GM21381 (cell line): ENCODE measurements at regions not wholly inside any gene's neighbourhood (a gene's known extent, or its start where the extent isn't known, plus 50 kb on each side); places are given as distances from the start of the nearest gene placed in this dataset.
"Not testable (repeated sequence)": the region's sequence is repeated elsewhere in the genome, so short reads cannot be mapped to it uniquely, and the experiment has no call there.

Source experiments
- ATAC-seq: cut with Tn5 transposase; IDR thresholded peaks from one replicate; pipeline ENCODE4 v1.9.1; 2021; ENCODE audit warnings: mild to moderate bottlenecking, moderate library complexity; ENCODE audit not compliant: unreplicated experiment

DNA sequence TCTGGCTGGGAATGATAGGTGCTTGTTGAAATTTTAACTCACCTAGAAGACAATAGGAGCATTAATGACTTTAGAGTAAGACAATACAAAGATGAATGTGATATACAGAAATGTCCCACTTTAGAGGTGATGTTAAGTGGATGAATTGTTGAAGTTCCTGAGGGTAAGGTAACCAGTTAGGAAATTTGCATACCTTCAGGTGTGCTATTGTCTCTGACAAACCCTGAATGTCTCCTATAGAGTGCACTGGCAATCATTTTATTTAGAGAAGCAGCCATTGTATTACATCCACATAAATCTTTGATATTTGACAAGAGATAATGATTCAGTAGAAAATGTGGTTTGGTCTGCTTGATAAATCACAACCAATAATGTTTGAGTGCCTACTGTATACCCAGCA lies 228.5 kb downstream of the RNF144A start:
- ATAC-seq = no peak

DNA sequence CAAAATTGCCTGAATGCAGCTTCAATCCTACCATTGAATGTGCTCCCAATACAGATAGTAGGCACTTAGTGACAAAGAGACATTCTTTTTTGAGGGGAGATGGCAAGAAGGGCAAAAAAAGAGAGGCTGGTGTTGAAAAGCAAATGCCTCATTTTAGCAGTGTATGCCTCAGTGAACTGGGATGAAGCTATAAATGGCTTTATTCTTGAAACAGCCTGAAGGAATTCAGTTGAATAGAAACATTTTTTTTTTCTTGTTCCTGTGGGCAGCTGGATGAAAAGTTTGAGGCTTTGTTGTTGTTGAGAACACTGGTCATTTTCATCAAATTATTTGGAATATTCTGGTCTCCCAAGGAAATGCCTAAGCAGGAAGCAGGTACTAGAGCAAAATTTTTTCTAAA lies 228.9 kb downstream of the RNF144A start:
- ATAC-seq = no peak

DNA sequence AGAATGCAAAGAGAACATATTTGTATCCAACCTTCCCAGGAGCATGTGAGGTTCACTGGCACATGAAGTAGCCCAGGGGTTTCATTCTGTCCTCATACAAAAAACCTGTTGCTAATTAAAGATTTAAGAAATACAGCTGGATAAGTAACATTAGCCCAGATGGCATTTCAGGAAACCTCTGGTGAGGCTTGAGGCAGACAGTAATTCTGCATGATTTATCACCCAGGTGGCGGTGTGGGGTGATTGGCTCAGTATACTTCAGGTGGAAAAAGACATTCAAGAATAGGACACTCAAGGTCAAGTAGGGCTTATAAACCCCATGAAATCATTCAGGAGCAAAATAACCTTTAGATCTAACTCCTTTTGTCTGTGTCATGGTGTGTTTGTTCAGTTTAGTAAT lies 237.4 kb downstream of the RNF144A start:
- no peak for ATAC-seq

DNA sequence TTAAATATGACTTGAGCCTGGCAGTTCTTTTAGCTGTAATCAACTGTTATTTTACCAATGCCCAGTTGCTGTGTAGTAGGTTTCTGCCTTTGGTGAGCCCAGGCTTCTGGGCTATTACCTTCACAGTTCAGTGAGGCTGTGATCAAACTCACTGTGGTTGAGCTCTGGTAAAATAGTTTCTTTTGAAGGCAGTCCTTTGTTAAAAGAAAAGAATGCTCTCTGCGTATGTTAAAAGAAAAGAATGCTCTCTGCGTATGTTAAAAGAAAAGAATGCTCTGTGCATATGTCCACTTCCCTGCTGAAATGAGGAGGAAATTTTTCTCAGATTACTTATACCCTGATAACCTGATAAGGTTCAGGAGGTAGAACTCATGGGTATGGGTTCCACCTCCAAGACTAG lies 244.3 kb downstream of the RNF144A start:
- no peak for ATAC-seq

DNA sequence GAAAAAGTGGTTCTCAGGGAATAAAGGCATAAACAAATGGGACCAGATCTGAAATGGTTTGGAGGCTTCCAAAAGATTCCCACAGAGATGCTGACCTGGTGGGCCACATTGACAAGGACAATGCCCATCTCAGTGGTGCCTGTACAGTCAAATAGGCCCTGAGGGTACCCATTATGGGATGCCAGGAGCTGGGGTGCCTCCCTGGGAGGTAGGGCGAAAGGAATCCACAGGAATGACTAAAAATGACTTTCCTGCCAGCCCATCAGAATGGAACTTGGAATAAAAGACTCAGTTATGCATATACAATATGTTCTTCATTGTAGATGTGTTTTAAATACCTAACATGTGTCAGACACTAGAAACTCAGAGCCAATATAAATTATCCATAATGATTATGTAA lies 248.5 kb downstream of the RNF144A start:
- ATAC-seq = no peak

DNA sequence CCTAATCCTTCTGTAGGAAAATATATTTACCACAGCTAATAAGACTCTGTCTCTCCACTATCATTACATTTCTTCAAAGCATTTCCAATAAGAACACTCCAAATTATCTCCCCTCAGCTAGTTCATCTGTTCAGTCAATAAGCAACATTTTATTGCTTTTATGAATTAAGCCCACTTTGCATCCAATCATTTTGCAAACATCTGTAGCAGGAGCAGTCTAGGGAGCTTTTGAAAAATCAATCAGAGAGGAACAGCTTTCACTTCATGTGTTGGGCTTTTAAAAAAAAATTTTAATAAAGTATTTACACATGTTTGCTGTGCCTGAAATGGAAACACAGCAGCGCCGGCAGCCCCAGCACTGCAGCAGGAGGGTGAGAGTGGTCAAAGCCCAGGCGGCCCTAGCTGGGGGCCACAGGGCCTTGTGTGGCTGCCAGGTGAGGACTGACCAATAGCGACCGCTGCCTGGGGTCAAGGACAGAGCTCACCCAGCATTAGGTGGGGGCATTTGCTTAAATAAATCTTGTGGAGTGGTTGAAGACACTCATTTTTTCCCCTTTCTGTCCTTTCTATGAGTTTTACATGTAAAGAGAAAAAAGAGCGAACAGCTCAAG lies 250.7 kb downstream of the RNF144A start:
- no peak for ATAC-seq

DNA sequence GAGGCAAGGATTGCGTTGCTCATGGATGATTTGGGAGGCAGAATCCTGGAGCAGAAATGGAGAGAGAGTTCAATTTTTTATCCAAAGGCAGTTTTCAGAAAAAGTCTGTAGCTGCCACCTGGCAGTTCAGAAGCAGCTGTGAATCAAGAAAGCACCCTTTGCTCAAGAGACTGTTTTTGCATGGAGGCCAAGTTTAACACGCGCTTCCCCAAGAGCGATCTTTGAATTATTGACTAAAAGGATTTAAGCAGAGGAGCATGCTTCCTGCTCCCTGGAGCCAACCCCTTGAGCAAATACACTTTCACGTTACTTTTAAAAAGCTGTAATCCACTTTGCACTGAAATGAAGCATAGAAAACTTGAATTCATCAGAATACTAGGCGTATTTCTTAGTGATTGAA lies 252.4 kb downstream of the RNF144A start:
- ATAC-seq = no peak

DNA sequence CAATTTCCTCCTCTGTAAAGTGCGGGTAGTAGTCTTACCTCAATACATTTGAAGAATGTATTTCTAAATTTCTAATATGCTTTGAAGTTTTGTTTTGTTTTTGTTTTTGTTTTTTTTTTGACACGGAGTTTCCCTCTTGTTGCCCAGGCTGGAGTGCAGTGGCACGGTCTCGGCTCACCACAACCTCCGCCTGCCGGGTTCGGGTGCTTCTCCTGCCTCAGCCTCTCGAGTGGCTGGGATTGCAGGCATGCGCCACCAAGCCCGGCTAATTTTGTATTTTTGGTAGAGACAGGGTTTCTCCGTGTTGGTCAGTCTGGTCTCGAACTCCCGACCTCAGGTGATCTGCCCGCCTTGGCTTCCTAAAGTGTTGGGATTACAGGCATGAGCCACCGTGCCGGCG lies 261.8 kb downstream of the RNF144A start:
- ATAC-seq = not testable (repeated sequence)

DNA sequence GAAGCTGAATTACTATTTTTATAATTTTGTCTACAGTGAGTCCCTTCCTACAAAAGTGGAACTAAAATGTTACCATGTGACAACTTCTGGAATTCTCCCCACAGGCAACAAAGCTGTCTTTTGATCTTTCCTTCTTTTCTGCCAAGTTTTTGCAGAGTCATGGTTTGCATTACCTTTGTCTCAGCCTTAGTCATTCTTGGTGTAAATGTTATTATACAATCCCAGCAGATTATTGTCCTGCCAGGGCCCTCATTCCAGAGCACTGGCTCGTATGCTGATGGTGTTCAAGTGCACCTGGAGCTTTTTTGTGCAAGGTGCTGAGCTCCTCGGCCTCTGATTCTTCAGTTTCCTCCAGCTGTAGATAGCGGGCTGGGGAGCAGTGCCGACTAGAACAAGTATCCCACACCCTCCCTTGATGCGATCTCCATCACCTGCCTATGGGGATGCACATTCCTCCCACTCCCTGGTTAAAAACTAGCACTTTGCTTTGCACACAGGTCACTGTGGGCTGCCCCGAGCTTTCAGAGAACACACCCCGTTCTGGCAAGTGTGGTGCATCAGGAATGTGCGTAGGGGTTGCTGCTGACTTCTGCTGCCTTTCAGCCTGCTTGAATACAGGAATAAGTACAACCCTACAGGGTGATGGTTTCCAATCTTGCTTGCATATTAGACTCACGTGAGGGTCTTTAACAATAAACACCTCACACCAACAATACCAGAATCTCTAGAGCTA lies 263.6 kb downstream of the RNF144A start:
- ATAC-seq = no peak

DNA sequence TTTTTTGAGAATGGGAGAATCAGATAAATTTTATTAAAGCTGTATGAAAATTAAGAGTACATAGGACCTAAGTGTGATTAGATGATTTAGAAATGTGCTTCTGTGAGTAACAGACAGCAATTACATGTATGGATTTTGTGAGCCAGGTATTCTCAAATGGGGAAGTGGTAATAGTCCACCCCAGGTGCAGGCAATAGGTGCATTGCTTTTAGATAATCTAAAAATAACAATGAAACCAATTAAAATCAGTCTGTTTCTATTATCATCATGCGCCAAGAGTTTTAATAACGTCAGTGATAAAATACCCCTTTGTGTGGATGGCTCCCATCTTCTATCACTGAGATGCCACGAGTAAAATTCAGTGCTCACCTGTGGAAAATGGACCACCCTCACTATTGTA lies 265.3 kb downstream of the RNF144A start:
- no peak for ATAC-seq

DNA sequence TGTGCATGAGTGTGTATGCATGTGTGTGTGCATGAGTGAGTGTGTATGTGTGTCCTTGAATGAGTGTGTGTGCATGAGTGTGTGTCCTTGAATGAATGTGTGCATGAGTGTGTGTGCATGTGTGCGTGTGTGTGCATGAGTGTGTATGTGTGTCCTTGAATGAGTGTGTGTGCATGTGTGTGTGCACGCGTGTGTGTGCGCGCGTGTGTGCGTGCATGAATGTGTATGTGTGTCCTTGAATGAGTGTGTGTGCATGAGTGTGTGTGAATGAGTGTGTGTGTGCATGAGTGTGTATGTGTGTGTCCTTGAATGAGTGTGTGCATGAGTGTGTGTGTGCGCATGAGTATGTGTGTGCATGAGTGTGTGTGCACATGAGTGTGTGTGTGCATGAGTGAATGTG lies 271.9 kb downstream of the RNF144A start:
- ATAC-seq = no peak

DNA sequence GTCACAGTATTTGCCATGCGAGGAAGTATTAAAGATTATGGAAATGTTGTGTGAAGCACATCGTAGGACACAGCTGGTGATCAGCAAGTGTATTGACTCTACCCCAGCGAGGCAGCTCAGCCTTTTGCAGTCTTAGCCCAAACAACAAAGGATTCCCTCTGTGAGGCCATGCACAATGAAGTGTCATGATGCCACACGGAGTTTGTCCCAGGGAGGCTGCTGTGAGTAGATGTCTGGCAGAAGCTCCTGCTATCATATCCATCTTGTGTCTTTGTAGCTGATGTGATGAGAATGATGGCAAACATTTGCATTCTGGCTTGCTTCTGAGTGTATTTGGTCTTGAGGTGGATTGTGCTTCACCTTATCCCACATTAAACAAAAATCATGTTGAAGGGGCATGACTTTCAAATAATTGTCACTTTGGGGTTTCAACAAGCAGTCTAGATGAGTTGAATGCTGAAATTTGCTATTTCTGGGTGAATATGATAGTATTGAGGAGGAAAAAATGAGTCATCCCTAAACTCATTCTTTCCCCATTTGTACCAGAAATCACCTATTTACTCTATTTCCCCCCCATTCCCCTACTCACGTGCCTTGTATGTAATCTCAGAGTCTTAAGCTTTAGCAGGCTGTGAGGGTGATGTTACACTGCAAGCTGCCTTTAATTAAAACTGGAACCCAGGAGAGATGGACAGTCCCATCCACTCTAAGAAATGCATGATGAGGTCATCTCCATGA lies 273.5 kb downstream of the RNF144A start:
- ATAC-seq = no peak

DNA sequence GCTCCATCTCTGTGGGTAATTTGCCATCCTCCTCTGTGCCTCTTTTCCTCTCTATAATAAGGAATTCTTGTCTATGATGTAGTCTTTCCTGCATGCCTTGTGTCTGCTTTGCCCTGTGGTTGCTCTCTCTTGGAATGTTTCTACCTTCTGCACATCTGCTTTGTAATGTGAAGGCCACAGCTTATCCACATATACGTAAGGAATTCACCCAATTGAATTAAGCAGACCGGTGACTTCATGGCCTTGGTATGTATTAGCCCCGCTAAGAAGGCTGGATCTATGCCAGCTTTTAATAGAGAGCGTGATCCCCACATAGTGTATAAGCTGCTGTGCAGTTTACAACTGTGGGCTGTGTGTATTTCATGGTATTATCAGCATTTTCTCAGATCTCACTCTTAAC lies 274.7 kb downstream of the RNF144A start:
- ATAC-seq = no peak

DNA sequence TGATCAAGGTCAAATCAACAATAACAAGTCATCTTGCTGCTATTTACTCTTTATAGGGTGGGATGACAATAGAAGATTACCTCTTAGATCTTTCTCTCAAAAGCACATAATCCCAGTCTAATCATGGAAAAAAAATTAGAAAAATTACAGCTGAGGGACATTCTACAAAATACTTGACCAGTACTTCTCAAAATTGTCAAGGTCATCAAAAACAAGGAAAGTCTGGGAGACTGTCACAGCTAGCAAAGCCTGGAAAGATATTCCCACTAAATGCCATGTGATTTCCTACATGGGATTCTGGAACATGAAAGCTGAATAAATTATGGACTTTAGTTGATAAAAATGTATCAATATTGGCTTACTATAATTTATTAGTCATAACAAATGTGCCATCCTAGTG lies 276.2 kb downstream of the RNF144A start:
- no peak for ATAC-seq

DNA sequence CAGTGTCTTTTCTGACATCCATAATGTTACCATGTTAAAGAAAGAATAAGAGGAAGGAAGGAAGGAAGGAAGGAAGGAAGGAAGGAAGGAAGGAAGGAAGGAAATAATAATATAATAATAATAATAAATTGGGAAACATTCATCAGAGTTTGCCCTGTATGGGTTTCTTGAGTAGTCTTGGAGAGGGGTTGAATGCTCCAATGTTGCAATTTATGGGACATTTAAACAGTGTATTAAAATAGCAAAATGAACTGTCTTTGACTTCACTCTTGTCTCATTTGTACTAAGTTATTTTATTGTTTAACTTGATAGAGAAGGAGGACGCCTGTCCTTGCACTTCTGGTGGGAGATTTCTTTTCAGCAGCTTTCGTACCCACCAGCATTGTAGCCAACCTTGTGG lies 277.7 kb downstream of the RNF144A start:
- ATAC-seq = no peak

DNA sequence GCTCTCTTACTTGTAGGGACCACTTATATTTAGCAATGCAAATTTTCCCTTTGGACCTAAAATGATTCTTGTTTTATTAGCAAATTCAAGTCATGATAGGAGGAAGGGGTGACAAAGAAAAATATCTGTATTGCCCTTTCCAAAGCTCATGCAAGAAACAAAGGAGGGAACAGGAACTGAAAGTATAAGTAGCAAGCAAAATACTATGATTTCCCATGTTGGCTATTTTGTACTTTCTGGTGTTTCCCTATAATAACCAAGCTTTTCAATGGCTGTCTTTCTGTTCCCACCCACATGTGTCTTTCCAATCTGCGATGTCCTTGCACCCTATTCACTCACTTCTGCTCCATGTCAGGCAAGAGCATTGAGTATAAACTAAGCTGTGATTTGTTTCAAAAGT lies 279.7 kb downstream of the RNF144A start:
- no peak for ATAC-seq

DNA sequence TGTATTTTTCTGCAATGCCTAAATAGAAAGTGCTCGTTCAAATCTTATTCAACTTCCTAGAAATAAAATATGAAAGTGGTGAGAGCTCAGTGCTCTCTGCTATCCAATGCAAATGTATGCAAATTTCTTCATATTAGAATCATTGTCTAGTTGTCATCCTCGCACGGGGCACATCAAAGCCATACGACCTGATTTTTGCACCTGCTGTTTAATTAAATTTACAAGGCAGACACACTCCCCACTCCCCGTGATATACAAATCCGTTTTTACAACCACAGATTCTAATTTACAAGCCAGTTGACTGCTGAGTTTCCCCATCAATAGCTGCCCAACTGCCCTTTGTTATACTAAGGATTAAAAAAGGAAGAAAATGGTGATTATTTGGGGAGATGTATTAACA lies 284.6 kb downstream of the RNF144A start:
- ATAC-seq = no peak

DNA sequence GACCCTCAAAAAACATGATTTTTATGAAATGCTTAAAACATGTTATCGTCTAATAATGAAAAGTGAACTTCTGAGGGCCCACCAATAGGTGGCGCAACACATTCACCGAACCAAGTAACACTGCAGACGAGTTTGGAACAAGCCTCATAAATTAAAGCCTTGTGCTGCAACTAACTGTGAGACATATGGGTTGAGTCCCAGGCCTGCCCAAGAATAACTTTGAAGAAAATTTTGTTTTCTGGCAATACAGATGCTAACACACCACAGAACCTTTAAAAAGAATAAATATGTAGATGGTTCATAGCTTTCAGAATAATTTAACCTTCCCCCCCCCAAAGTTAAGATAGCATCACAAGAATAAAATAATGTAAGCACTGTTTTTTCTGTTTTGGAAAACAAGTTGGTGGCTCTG lies 285.9 kb downstream of the RNF144A start:
- peak; percentile 64 for ATAC-seq

DNA sequence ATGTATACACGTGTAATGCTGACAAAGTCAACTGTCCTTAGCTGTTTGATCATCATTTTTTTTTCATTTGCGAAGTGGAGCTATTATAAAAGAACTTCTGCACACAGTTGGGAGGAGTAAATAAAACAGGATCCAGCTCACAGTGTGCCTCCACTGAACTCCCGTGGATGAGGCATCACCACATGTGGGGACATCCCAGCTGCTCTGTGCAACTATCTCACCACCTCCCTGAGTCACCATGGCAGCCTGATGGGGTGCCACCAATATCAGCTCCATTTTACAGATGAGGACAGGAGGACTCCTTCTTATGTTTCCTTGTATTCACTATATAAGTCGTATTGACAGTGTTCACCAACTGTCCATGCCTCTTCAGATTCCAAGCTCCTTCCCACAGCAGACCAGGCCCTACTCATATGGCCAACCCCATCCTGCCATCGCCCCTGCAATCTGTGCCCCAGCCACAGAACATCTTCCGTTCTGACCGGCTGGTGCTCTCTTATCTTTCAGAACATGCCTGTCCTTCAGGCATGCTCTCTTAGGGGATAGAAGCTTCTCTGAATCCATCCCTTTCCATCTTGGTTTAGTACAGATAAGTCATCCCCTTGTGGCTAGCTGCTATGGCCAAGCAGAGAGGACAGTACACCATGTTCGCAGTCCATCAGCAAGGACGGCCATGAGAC lies 288.1 kb downstream of the RNF144A start:
- ATAC-seq = no peak

DNA sequence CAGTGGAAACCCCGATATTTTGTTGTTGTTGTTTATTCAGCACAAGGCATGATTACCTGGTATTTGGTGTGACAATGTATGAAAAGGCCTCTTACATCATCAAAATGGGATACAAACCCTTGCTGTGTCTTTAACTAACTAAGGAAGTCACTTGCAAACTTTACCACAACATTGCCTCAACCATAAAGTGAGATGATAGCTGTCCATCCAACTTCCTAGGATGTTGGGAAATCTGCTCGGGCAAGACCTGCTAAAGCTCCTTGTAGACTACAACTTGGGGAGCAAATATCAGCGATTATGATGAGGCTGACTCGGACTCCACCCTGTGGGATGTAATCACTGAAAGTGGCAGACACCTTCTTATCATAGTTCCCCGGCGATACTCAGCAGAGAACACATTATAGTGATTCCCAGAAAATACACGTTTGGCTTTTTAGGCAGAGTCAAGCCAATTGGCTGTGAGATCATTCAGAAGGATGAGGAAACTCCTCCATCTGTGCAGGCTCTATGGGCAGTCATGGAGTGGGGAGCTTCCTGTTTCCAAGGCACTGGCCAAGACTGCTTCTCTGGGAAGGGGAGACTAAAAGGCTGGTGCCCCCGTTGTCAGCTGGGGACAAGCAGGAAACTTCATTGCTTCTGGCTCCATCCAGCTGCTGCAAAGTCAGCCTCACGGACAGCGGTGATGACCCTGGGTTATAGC lies 289.0 kb downstream of the RNF144A start:
- no peak for ATAC-seq

DNA sequence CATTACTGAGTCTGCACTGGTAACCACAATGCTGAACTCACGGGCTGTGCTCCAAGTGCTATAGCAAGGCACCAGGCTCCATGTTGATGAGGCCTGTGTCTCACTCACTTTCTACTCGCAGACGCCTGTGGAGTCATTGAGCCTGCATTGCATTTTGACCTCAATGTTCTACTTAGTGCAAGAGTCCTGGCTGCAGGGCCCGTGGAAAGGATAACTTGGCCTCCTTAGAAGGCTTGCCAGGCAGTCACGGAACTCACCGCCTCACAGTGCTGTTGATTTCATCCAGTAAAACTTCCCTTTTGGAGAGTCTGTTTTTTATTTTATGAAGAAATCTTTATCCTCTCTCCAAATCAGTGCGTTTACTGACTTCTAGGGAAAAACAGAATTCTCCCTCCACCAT lies 290.4 kb downstream of the RNF144A start:
- no peak for ATAC-seq
